ENCODE measurements at regions not wholly inside any gene's neighbourhood (a gene's known extent, or its start where the extent isn't known, plus 50 kb on each side); places are given as distances from the start of the nearest gene placed in this dataset.

- CTCF ChIA-PET: no interaction called here
- H3K27ac Mint-ChIP-seq: no peak overlapping the region
- POLR2A ChIA-PET: no interaction called here
- ATAC-seq (ENCODE audit: poor library complexity) (no peak), DNase-seq (no peak)
- no peaks in the 10 kb centered on the region for H3K9me3 Mint-ChIP-seq
- no peak for TF ChIP-seq CTCF (IDR thresholded peaks at IDR 0.05)
- H3K4me3 ChIP-seq (ENCODE audit: low read length): no peak overlapping the region
- no peaks in the 10 kb centered on the region for H3K27me3 Mint-ChIP-seq
- H3K27me3 ChIP-seq (ENCODE audit: control insufficient read depth in 1 of 2, insufficient read depth in 2 of 2, low read length in 2 of 2): no peaks in the 10 kb centered on the region
- no peaks in the 10 kb centered on the region for H3K36me3 ChIP-seq (ENCODE audit: insufficient read depth, low read length)
- no peak overlapping the region for H3K27ac ChIP-seq (ENCODE audit: low read depth in 1 of 2, low read length in 2 of 2)
- H3K9me3 ChIP-seq (ENCODE audit: control insufficient read depth in 1 of 2, insufficient read depth in 1 of 2, low read length in 2 of 2): no peaks in the 10 kb centered on the region
- peaks cover 20% of the 10 kb centered on the region for H3K4me1 Mint-ChIP-seq (ENCODE audit: low read depth)
- H3K4me1 ChIP-seq (ENCODE audit: insufficient read depth, low read length): peaks cover 5% of the 10 kb centered on the region
- no peaks in the 10 kb centered on the region for H3K36me3 Mint-ChIP-seq (ENCODE audit: low read depth)
- H3K4me3 Mint-ChIP-seq: no peak overlapping the region
- intact Hi-C loops (cut with DNase I, micrococcal nuclease): no loop called here
Measured at GRCh38 chr5:158236511-158237335, 377.8 kb upstream of the CLINT1 start.

GRCh38 chr5:158235159-158235547 lies 376.2 kb upstream of the CLINT1 start:
- ATAC-seq (ENCODE audit: poor library complexity): no peak
- H3K9me3 ChIP-seq (ENCODE audit: control insufficient read depth in 1 of 2, insufficient read depth in 1 of 2, low read length in 2 of 2): no peaks in the 10 kb centered on the region
- Mint-ChIP-seq H3K27me3 (no peaks in the 10 kb centered on the region), H3K27ac (no peak overlapping the region), H3K4me1 (ENCODE audit: low read depth) (peaks cover 20% of the 10 kb centered on the region), H3K36me3 (ENCODE audit: low read depth) (no peaks in the 10 kb centered on the region), H3K9me3 (no peaks in the 10 kb centered on the region), H3K4me3 (no peak overlapping the region)
- DNase-seq: no peak
- H3K27ac ChIP-seq (ENCODE audit: low read depth in 1 of 2, low read length in 2 of 2): no peak overlapping the region
- intact Hi-C loops (cut with DNase I, micrococcal nuclease): no loop called here
- POLR2A ChIA-PET: no interaction called here
- no peaks in the 10 kb centered on the region for H3K36me3 ChIP-seq (ENCODE audit: insufficient read depth, low read length)
- TF ChIP-seq CTCF (IDR thresholded peaks at IDR 0.05): no peak
- peaks cover 5% of the 10 kb centered on the region for H3K4me1 ChIP-seq (ENCODE audit: insufficient read depth, low read length)
- CTCF ChIA-PET: no interaction called here
- H3K4me3 ChIP-seq (ENCODE audit: low read length): no peak overlapping the region
- no peaks in the 10 kb centered on the region for H3K27me3 ChIP-seq (ENCODE audit: control insufficient read depth in 1 of 2, insufficient read depth in 2 of 2, low read length in 2 of 2)

GRCh38 chr5:158234323-158235158 lies 375.6 kb upstream of the CLINT1 start:
- ChIA-PET CTCF (no interaction called here), POLR2A (no interaction called here)
- Histone ChIP-seq H3K4me1 (ENCODE audit: insufficient read depth, low read length) (peaks cover 5% of the 10 kb centered on the region), H3K27ac (ENCODE audit: low read depth in 1 of 2, low read length in 2 of 2) (no peak overlapping the region), H3K4me3 (ENCODE audit: low read length) (no peak overlapping the region), H3K27me3 (ENCODE audit: control insufficient read depth in 1 of 2, insufficient read depth in 2 of 2, low read length in 2 of 2) (no peaks in the 10 kb centered on the region), H3K36me3 (ENCODE audit: insufficient read depth, low read length) (no peaks in the 10 kb centered on the region), H3K9me3 (ENCODE audit: control insufficient read depth in 1 of 2, insufficient read depth in 1 of 2, low read length in 2 of 2) (no peaks in the 10 kb centered on the region)
- H3K27me3 Mint-ChIP-seq: no peaks in the 10 kb centered on the region
- H3K9me3 Mint-ChIP-seq: no peaks in the 10 kb centered on the region
- peak overlapping the region; percentile 11 for H3K27ac Mint-ChIP-seq
- H3K4me3 Mint-ChIP-seq: no peak overlapping the region
- DNase-seq (peak in 1 of 14 experiments; percentile 10), ATAC-seq (ENCODE audit: poor library complexity) (no peak)
- no peak for TF ChIP-seq CTCF (IDR thresholded peaks at IDR 0.05)
- H3K4me1 Mint-ChIP-seq (ENCODE audit: low read depth): peaks cover 20% of the 10 kb centered on the region
- no peaks in the 10 kb centered on the region for H3K36me3 Mint-ChIP-seq (ENCODE audit: low read depth)
- intact Hi-C loops (cut with DNase I, micrococcal nuclease): no loop called here

Data from CD4-positive, alpha-beta T cell (primary cell).